GM12878 (cell line): ENCODE measurements at regions not wholly inside any gene's neighbourhood (a gene's known extent, or its start where the extent isn't known, plus 50 kb on each side); places are given as distances from the start of the nearest gene placed in this dataset.

ENCODE experiments used
- ATAC-seq: fragments of 200-7000 bp; cut with Tn5 transposase; 3 replicates; pipeline ENCODE4 v1.9.1; 2020; ENCODE audit warnings: mild to moderate bottlenecking, moderate library complexity
- BruUV-seq: library from RNA; stranded (reverse); fragments of 400-500 nt; replicated peaks from 2 replicates; lab custom pipeline; 2021; lab: Mats Ljungman, UMichigan
- CTCF ChIA-PET: fragments of 300-600 bp; sonication (Branson Sonifier 250); formaldehyde crosslinking; extraction: SDS; loops from one replicate; lab custom pipeline; 2021; ENCODE audit warnings: inconsistent platforms; lab: Yijun Ruan, JAX
- POLR2A ChIA-PET: fragments of 350-600 bp; formaldehyde crosslinking; extraction: SDS; loops from one replicate; lab custom pipeline; 2021; ENCODE audit warnings: inconsistent platforms; lab: Charles Lee
- RAD21 ChIA-PET: fragments of 300-600 bp; sonication (Branson Sonifier 250); formaldehyde crosslinking; loops from one replicate; lab custom pipeline; 2023; ENCODE audit warnings: antibody characterized with exemption; ENCODE audit not compliant: unreplicated experiment; lab: Charles Lee
- SMC1A ChIA-PET: fragments of 300-600 bp; sonication (Branson Sonifier 250); formaldehyde crosslinking; loops from one replicate; lab custom pipeline; 2023; ENCODE audit not compliant: unreplicated experiment, uncharacterized antibody; lab: Charles Lee
- DNase-seq: peaks from one replicate; pipeline ENCODE4 v3.0.0-alpha.2; 2011; ENCODE audit warnings: low read depth, low spot score
- FAIRE-seq: peaks from 3 replicates; lab custom pipeline; 2011; peaks lifted over from hg19 to GRCh38; lab: Jason Lieb, UNC
- H2AFZ ChIP-seq: 2 replicates; pipeline ENCODE4 v1.6.0; 2011; ENCODE audit warnings: low read depth, low read length, control low read depth; ENCODE audit not compliant: control insufficient read depth
- H3K27ac ChIP-seq: 2 replicates; pipeline ENCODE4 v1.5.1; 2011; ENCODE audit warnings: control low read depth; ENCODE audit not compliant: control insufficient read depth, insufficient read depth
- H3K27me3 ChIP-seq, 2 experiments: replicated peaks in 1 of 2; 2 replicates each; pipeline versions ENCODE4 v1.6.0 to v1.6.1; 2011; ENCODE audit warnings: low read length in 1 of 2; ENCODE audit not compliant: control insufficient read depth in 2 of 2, insufficient read depth in 2 of 2
- H3K36me3 ChIP-seq, 2 experiments: 2 replicates each; pipeline ENCODE4 v1.5.1; 2011; ENCODE audit warnings: low read length in 1 of 2; ENCODE audit not compliant: control insufficient read depth in 2 of 2, insufficient read depth in 2 of 2
- H3K4me1 ChIP-seq: 2 replicates; pipeline ENCODE4 v1.6.1; 2011; ENCODE audit warnings: mild to moderate bottlenecking, low read length, moderate library complexity, mixed read lengths; ENCODE audit not compliant: control insufficient read depth, insufficient read depth
- H3K4me2 ChIP-seq: 2 replicates; pipeline ENCODE4 v1.6.0; 2011; ENCODE audit warnings: control low read depth; ENCODE audit not compliant: control insufficient read depth, insufficient read depth
- H3K4me3 ChIP-seq: fragments of 200-600 bp; sonication (generic); 2 replicates; pipeline ENCODE4 v1.5.1; 2016
- H3K79me2 ChIP-seq: 2 replicates; pipeline ENCODE4 v1.6.0; 2011; ENCODE audit warnings: low read length; ENCODE audit not compliant: control insufficient read depth, insufficient read depth
- H3K9ac ChIP-seq: 2 replicates; pipeline ENCODE4 v1.8.0; 2011; ENCODE audit warnings: low read length, control low read depth, mixed read lengths; ENCODE audit not compliant: control insufficient read depth, insufficient read depth
- H3K9me3 ChIP-seq: replicated peaks from 3 replicates; pipeline ENCODE4 v1.5.1; 2011; ENCODE audit warnings: mild to moderate bottlenecking, low read length; ENCODE audit not compliant: control insufficient read depth, insufficient read depth
- H4K20me1 ChIP-seq: 2 replicates; pipeline ENCODE4 v1.6.0; 2011; ENCODE audit not compliant: control insufficient read depth, insufficient read depth
- ASH2L ChIP-seq: fragments of 300-600, 200-600 bp; sonication (generic); IDR thresholded peaks from 2 replicates; pipeline ENCODE4 v1.6.1; 2017; ENCODE audit warnings: low read depth, mild to moderate bottlenecking, borderline replicate concordance
- ATF7 ChIP-seq: fragments of 450-650 bp; IDR thresholded peaks from 2 replicates; pipeline ENCODE4 v1.6.1; 2016; ENCODE audit warnings: low read depth, mild to moderate bottlenecking
- BRCA1 ChIP-seq: IDR thresholded peaks from 2 replicates; pipeline ENCODE4 v1.6.1; 2011; ENCODE audit warnings: low read depth, low read length, improper control_type of control experiment
- CBX3 ChIP-seq: fragments of 200-600 bp; sonication (generic); IDR thresholded peaks from 2 replicates; pipeline ENCODE4 v1.6.1; 2016; ENCODE audit warnings: low read depth, borderline replicate concordance
- EZH2 ChIP-seq: IDR thresholded peaks from 2 replicates; pipeline ENCODE4 v1.6.1; 2012; ENCODE audit warnings: low read depth, mild to moderate bottlenecking, control low read depth, inconsistent platforms, low read length, borderline replicate concordance; ENCODE audit not compliant: control insufficient read depth
- HCFC1 ChIP-seq: fragments of 150-350 bp; IDR thresholded peaks from 2 replicates; pipeline ENCODE4 v1.6.1; 2014; ENCODE audit warnings: low read length
- KAT2A ChIP-seq: conservative IDR thresholded peaks from 2 replicates; pipeline ENCODE4 v1.6.1; 2011; ENCODE audit warnings: low read depth, low read length; ENCODE audit not compliant: control insufficient read depth
- KDM1A ChIP-seq: fragments of 200-600 bp; sonication (generic); IDR thresholded peaks from 2 replicates; pipeline ENCODE4 v1.6.1; 2016; ENCODE audit warnings: borderline replicate concordance
- MEF2A ChIP-seq: IDR thresholded peaks from 2 replicates; pipeline ENCODE4 v1.6.1; 2011; ENCODE audit warnings: low read depth, mild to moderate bottlenecking, low read length, moderate library complexity; ENCODE audit not compliant: insufficient read depth
- NFYA ChIP-seq: IDR thresholded peaks from 2 replicates; pipeline ENCODE4 v1.6.1; 2011; ENCODE audit warnings: low read depth, mild to moderate bottlenecking, low read length, improper control_type of control experiment, borderline replicate concordance
- NR2C2 ChIP-seq: IDR thresholded peaks from 2 replicates; pipeline ENCODE4 v1.6.1; 2011; ENCODE audit warnings: borderline replicate concordance, low read depth; ENCODE audit not compliant: control insufficient read depth, insufficient read length
- POLR2AphosphoS2 ChIP-seq: IDR thresholded peaks from 2 replicates; pipeline ENCODE4 v1.6.1; 2011; ENCODE audit warnings: low read depth, mild to moderate bottlenecking, low read length, improper control_type of control experiment, moderate library complexity
- SPI1 ChIP-seq: IDR thresholded peaks from 2 replicates; pipeline ENCODE4 v1.6.1; 2011; ENCODE audit warnings: low read depth, mild to moderate bottlenecking, low read length, moderate library complexity, borderline replicate concordance; ENCODE audit not compliant: insufficient read depth
- ZNF24 ChIP-seq: fragments of 450-650 bp; IDR thresholded peaks from 2 replicates; pipeline ENCODE4 v1.6.1; 2017; ENCODE audit warnings: antibody characterized with exemption, mild to moderate bottlenecking
- WGBS: methylation state at CpG from one replicate; pipeline ENCODE4 v1.1.6; 2016; ENCODE audit warnings: low lambda C conversion rate; ENCODE audit not compliant: insufficient replicate concordance, insufficient coverage; ENCODE audit errors: missing lambda C conversion rate; 5-methylcytosine and 5-hydroxymethylcytosine counted together
- in situ Hi-C: fragments of 300-500 bp; cut with MboI; formaldehyde crosslinking; loops from 9 replicates; pipeline ENCODE4 v1.14.3; 2018; ENCODE audit warnings: mixed read lengths
- intact Hi-C: fragments of 100-400 bp; cut with micrococcal nuclease; formaldehyde crosslinking; loops from one replicate; pipeline ENCODE4 v1.14.2; 2022; ENCODE audit not compliant: unreplicated experiment

DNA sequence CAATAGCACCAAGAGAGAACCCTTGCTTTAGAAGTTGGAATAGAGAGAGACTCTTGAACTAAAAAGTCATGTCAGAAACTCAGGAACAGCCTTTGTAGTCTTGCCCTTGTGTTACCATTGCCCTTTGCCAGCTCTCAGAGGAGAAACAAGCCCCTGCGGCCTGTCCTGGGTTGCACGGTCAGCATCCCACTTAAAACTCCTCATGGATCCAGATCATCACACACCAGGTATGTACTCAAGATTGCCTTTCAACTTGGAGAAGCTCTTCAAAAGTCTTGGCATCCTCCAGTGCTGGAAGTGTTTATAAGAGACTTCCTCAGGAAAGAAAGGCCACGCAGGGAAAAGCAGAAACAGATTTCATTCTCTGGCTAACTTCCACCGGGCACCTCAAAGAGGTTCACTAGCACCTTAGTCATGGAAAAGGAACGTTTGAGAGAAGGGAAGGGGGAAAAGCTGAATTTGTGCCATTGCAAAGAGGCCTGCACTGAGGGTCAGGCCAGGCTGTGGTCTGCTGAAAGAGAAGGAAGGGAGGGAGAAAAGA is 594.2 kb downstream of the MED13L start:
- FAIRE-seq (no peak), DNase-seq (no peak), ATAC-seq (no peak)
- SMC1A ChIA-PET: no interaction called here
- 29% methylated on average over 5 of the region's 5 CpGs for WGBS
- Histone ChIP-seq H3K4me1 (no peaks in the 10 kb centered on the region), H3K9ac (no peak overlapping the region), H3K27ac (no peak overlapping the region), H3K27me3 (no peaks in the 10 kb centered on the region), H3K4me3 (no peak overlapping the region), H4K20me1 (no peaks in the 10 kb centered on the region), H3K4me2 (no peak overlapping the region), H3K9me3 (no peaks in the 10 kb centered on the region), H3K79me2 (no peaks in the 10 kb centered on the region), H2AFZ (no peak overlapping the region), H3K36me3 (no peaks in the 10 kb centered on the region)
- no TSS peak for BruUV-seq
- TF ChIP-seq SPI1: no peak
- intact Hi-C loops: no loop called here
- CTCF ChIA-PET: no interaction called here
- POLR2A ChIA-PET: no interaction called here
- RAD21 ChIA-PET: no interaction called here
- in situ Hi-C loops: no loop called here

DNA sequence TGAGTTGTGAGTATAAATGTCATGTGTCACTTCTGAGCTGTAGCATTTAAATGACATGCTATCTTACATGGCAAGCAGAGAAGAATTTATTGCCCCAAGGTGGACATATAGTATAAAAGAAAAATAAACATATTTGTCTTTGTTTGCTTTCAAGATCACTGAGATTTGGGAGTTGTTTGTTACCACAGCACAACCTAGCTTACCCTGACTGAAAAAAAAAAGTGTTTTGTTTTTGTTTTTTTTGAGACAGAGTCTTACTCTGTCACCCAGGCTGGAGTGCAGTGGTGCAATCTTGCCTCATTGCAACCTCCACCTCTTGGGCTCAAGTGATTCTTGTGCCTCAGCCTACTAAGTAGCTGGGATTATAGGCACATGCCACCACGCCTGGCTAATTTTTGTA is 596.5 kb downstream of the MED13L start:
- no TSS peak for BruUV-seq
- Histone ChIP-seq H3K9me3 (no peaks in the 10 kb centered on the region), H3K4me3 (no peak overlapping the region), H3K27ac (no peak overlapping the region), H3K36me3 (no peaks in the 10 kb centered on the region), H3K9ac (no peak overlapping the region), H3K4me2 (no peak overlapping the region), H3K27me3 (no peaks in the 10 kb centered on the region), H2AFZ (no peak overlapping the region), H4K20me1 (no peaks in the 10 kb centered on the region), H3K79me2 (no peaks in the 10 kb centered on the region), H3K4me1 (no peaks in the 10 kb centered on the region)
- no peak for TF ChIP-seq HCFC1
- TF ChIP-seq CBX3: no peak
- no peak for TF ChIP-seq ATF7
- TF ChIP-seq ZNF24: no peak
- no peak for TF ChIP-seq KDM1A
- no peak for TF ChIP-seq ASH2L
- TF ChIP-seq NFYA: no peak
- no peak for TF ChIP-seq KAT2A
- no peak for TF ChIP-seq BRCA1
- TF ChIP-seq MEF2A: no peak
- TF ChIP-seq NR2C2: no peak
- TF ChIP-seq POLR2AphosphoS2: no peak
- TF ChIP-seq EZH2: no peak
- 20% methylated on average over 1 of the region's 1 CpG for WGBS
- ChIA-PET POLR2A (no interaction called here), RAD21 (no interaction called here), SMC1A (no interaction called here), CTCF (no interaction called here)
- no peak for ATAC-seq
- no peak for FAIRE-seq
- intact Hi-C loops (no loop called here), in situ Hi-C loops (no loop called here)
- DNase-seq: no peak
